MCF 10A (cell line): ENCODE measurements at regions not wholly inside any gene's neighbourhood (a gene's known extent, or its start where the extent isn't known, plus 50 kb on each side); places are given as distances from the start of the nearest gene placed in this dataset.

Experiments used
- BruUV-seq: library from RNA; stranded (reverse); fragments of 400-500 nt; replicated peaks from 2 replicates; lab custom pipeline; 2021; lab: Mats Ljungman, UMichigan
- CTCF ChIA-PET: fragments of 300-600 bp; sonication (Branson Sonifier 250); formaldehyde crosslinking; extraction: SDS; loops from one replicate; lab custom pipeline; 2021; ENCODE audit warnings: antibody characterized with exemption, inconsistent platforms; lab: Yijun Ruan, JAX
- POLR2A ChIA-PET: fragments of 300-600, 350-650 bp; sonication (Branson Sonifier 250); formaldehyde crosslinking; extraction: SDS; loops from one replicate; lab custom pipeline; 2020; ENCODE audit warnings: antibody characterized with exemption, inconsistent platforms; lab: Yijun Ruan, JAX
- DNase-seq: peaks from one replicate; pipeline ENCODE4 v3.0.0-alpha.2; 2018; ENCODE audit not compliant: unreplicated experiment
- H3K27ac Mint-ChIP-seq: one replicate; pipeline ENCODE4 v1.8.0; 2022; ENCODE audit warnings: mild to moderate bottlenecking, low read depth, mixed read lengths; ENCODE audit not compliant: unreplicated experiment
- H3K27me3 Mint-ChIP-seq: one replicate; pipeline ENCODE4 v1.8.0; 2022; ENCODE audit warnings: mixed read lengths; ENCODE audit not compliant: insufficient read depth, unreplicated experiment
- H3K36me3 Mint-ChIP-seq: one replicate; pipeline ENCODE4 v1.8.0; 2022; ENCODE audit warnings: mild to moderate bottlenecking, moderate library complexity, mixed read lengths; ENCODE audit not compliant: insufficient read depth, unreplicated experiment
- H3K4me1 Mint-ChIP-seq: one replicate; pipeline ENCODE4 v1.8.0; 2022; ENCODE audit warnings: mixed read lengths; ENCODE audit not compliant: insufficient read depth, unreplicated experiment
- H3K4me3 Mint-ChIP-seq: one replicate; pipeline ENCODE4 v1.8.0; 2022; ENCODE audit warnings: mild to moderate bottlenecking, moderate library complexity, mixed read lengths; ENCODE audit not compliant: unreplicated experiment
- H3K9me3 Mint-ChIP-seq: one replicate; pipeline ENCODE4 v1.8.0; 2022; ENCODE audit warnings: mixed read lengths; ENCODE audit not compliant: unreplicated experiment
- intact Hi-C: fragments of 100-400 bp; cut with micrococcal nuclease; formaldehyde crosslinking; loops from 2 replicates; pipeline ENCODE4 v1.14.1; 2022
- TF ChIP-seq, protein P1 (sequence below): fragments of 200-600 bp; IDR thresholded peaks from one replicate; pipeline ENCODE4 v1.8.0; 2022; ENCODE audit warnings: antibody characterized with exemption, mild to moderate bottlenecking; ENCODE audit not compliant: unreplicated experiment

DNA sequence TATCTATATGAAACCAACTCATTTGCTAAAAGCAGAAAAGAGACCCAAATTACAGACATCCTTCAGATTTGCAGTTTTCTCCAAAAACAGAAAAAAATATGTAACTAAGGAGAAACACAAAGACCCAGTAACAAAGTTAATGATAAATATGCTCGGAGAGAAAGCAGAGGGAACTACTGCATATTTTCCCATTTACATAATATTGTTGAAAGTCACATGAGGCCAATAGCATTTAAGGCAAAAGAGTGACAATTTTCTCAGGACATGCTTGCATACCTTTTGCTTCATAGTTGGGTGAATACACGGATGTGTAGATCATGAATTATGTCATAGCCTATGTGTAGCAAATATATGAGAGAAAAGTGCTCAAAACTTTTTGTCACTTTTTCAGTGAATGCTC lies 310.3 kb downstream of the EFNB2 start:
- intact Hi-C loops, result no loop called here
- Mint-ChIP-seq H3K27me3 (no peaks in the 10 kb centered on the region), H3K27ac (no peak overlapping the region), H3K4me3 (no peak overlapping the region), H3K4me1 (no peaks in the 10 kb centered on the region), H3K9me3 (no peaks in the 10 kb centered on the region), H3K36me3 (no peaks in the 10 kb centered on the region)
- CTCF ChIA-PET, result interaction anchor here (0.6 kb wide), 1 partner anchor 17 kb away, joined by 3 read pairs; no protein-coding TSS in a partner anchor
- TF ChIP-seq, protein P1, sequence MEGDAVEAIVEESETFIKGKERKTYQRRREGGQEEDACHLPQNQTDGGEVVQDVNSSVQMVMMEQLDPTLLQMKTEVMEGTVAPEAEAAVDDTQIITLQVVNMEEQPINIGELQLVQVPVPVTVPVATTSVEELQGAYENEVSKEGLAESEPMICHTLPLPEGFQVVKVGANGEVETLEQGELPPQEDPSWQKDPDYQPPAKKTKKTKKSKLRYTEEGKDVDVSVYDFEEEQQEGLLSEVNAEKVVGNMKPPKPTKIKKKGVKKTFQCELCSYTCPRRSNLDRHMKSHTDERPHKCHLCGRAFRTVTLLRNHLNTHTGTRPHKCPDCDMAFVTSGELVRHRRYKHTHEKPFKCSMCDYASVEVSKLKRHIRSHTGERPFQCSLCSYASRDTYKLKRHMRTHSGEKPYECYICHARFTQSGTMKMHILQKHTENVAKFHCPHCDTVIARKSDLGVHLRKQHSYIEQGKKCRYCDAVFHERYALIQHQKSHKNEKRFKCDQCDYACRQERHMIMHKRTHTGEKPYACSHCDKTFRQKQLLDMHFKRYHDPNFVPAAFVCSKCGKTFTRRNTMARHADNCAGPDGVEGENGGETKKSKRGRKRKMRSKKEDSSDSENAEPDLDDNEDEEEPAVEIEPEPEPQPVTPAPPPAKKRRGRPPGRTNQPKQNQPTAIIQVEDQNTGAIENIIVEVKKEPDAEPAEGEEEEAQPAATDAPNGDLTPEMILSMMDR, result no peak
- no TSS peak for BruUV-seq
- POLR2A ChIA-PET, result no interaction called here
- no peak for DNase-seq

DNA sequence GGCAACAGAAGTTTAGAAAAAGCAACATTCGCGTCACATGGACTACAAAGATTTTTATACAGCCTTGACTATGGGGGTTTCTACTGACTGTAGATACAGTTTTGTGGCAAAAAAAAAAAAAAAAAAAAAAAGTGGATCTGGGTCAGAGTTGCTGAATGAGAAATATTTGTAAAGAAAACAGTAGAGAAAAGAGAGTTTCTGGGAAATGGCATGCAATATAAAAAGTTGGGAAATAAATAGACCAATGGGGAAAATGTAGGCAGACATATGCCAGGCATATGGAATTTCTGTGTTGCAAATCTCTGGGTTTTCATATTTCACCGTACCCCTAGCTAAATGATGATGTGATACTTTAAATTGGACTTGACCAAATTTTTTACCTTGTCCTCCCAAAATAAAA lies 315.3 kb downstream of the EFNB2 start:
- CTCF ChIA-PET, result no interaction called here
- intact Hi-C loops, result no loop called here
- Mint-ChIP-seq H3K4me1 (no peaks in the 10 kb centered on the region), H3K9me3 (no peaks in the 10 kb centered on the region), H3K36me3 (no peaks in the 10 kb centered on the region), H3K27me3 (no peaks in the 10 kb centered on the region), H3K27ac (no peak overlapping the region), H3K4me3 (no peak overlapping the region)
- no TSS peak for BruUV-seq
- TF ChIP-seq, protein P1, result no peak
- DNase-seq, result no peak
- POLR2A ChIA-PET, result interaction anchor here (1.0 kb wide), 1 partner anchor 10 kb away, joined by 3 read pairs; no protein-coding TSS in a partner anchor

DNA sequence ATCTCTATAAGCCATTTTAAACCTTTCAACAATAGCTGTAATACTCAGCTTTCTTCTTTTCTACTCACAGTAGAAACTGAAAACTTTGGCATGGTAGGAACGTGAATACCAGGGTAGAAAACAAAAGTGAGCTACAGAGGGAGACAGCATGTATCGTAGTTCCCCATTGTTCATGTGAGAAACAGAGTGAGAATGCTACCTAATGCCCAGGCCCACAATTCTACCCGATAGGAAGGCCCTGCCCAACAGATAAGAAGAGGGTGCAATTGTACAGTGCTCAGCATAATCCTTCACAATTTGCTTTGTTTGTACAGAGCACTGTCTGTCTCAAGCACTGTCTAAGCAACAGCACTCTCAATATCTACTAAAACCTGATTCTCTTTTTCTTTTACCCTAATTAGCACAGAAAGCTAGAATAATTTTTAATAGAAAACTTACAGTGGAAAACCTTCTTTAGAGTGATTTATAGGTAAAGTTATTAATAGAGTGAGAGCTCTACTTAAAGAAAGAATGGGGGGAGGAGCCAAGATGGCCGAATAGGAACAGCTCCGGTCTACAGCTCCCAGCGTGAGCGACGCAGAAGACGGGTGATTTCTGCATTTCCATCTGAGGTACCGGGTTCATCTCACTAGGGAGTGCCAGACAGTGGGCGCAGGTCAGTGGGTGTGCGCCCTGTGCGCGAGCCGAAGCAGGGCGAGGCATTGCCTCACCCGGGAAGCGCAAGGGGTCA lies 322.3 kb downstream of the EFNB2 start:
- no peak for DNase-seq
- H3K4me1 Mint-ChIP-seq, result peaks cover 4% of the 10 kb centered on the region
- TF ChIP-seq, protein P1, result no peak
- H3K36me3 Mint-ChIP-seq, result no peaks in the 10 kb centered on the region
- no peaks in the 10 kb centered on the region for H3K9me3 Mint-ChIP-seq
- POLR2A ChIA-PET, result no interaction called here
- CTCF ChIA-PET, result interaction anchor here (1.0 kb wide), 1 partner anchor 11 kb away, joined by 3 read pairs; no protein-coding TSS in a partner anchor
- BruUV-seq, result no TSS peak
- H3K27me3 Mint-ChIP-seq, result no peaks in the 10 kb centered on the region
- intact Hi-C loops, result no loop called here
- no peak overlapping the region for H3K27ac Mint-ChIP-seq
- no peak overlapping the region for H3K4me3 Mint-ChIP-seq

DNA sequence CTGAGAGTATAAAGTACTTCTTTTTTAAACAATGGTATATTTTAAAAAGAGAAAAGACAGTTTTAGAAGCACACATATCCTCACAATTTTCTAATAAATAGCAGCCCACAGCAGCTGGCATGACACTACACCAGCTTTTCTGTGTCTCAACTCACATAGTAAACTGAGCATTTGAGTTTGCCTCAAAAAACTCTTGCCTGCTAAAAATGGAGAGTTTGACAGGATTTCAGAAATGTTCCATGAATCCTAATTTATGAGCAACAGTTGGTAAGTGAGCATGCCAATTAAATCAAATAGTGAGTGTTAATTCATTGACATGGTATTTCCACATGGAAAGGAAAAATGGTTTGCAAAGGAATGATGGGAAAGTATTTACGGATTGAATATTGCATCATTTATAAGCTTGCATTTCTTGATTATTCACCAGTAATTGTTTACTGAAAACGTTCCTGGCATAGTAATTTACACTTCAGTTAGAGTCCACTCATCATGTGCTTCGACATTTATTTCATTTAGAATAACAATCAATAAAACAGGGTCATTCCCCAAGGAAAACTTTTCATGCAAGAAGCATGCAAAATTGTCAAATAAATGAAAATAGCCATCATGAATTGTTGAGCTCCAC lies 323.0 kb downstream of the EFNB2 start:
- Mint-ChIP-seq H3K27ac (no peak overlapping the region), H3K36me3 (no peaks in the 10 kb centered on the region), H3K4me1 (peaks cover 4% of the 10 kb centered on the region), H3K27me3 (no peaks in the 10 kb centered on the region), H3K9me3 (no peaks in the 10 kb centered on the region), H3K4me3 (no peak overlapping the region)
- TF ChIP-seq, protein P1, result no peak
- POLR2A ChIA-PET, result no interaction called here
- no peak for DNase-seq
- intact Hi-C loops, result no loop called here
- no TSS peak for BruUV-seq
- CTCF ChIA-PET, result interaction anchor here (1.0 kb wide), 1 partner anchor 11 kb away, joined by 3 read pairs; no protein-coding TSS in a partner anchor
